Mucosa of descending colon (tissue), 3 donors: ENCODE measurements at regions not wholly inside any gene's neighbourhood (a gene's known extent, or its start where the extent isn't known, plus 50 kb on each side); places are given as distances from the start of the nearest gene placed in this dataset.

Experiments used
- ATAC-seq: fragments of 200-7000 bp; cut with Tn5 transposase; one replicate; pipeline ENCODE4 v1.9.1; 2020; ENCODE audit warnings: mild to moderate bottlenecking, moderate library complexity
- DNase-seq, 3 donors: peaks; one replicate each; pipeline ENCODE4 v3.0.0-alpha.2; 2020
- H3K36me3 ChIP-seq: fragments of 200-600 bp; one replicate; pipeline ENCODE4 v1.8.0; 2021; ENCODE audit warnings: low read depth, mild to moderate bottlenecking
- H3K4me1 ChIP-seq: fragments of 200-600 bp; one replicate; pipeline ENCODE4 v1.8.0; 2021; ENCODE audit warnings: low read depth, mild to moderate bottlenecking
- H3K4me3 ChIP-seq: fragments of 200-600 bp; one replicate; pipeline ENCODE4 v1.8.0; 2021; ENCODE audit warnings: mild to moderate bottlenecking
- H3K9me3 ChIP-seq: fragments of 200-600 bp; one replicate; pipeline ENCODE4 v1.8.0; 2021; ENCODE audit warnings: mild to moderate bottlenecking
- CTCF ChIP-seq: fragments of 200-600 bp; IDR thresholded peaks from one replicate; pipeline ENCODE4 v1.8.0; 2022; ENCODE audit warnings: antibody characterized with exemption, mild to moderate bottlenecking
- intact Hi-C, 2 donors: fragments of 100-400 bp; cut with DNase I in 1 of 2; cut with micrococcal nuclease in 1 of 2; formaldehyde crosslinking; loops; one replicate each; pipeline versions ENCODE4 v1.11.0 to v1.11.1; 2022; cut with DNase I, micrococcal nuclease
- donor health status: DM: no; HTN: no; CAD: no; lungs with moderate emphysema.
- donor health status: DM: no; HTN: no; CAD: no.
- donor health status: DM: no; HTN: yes; CAD: no.

DNA sequence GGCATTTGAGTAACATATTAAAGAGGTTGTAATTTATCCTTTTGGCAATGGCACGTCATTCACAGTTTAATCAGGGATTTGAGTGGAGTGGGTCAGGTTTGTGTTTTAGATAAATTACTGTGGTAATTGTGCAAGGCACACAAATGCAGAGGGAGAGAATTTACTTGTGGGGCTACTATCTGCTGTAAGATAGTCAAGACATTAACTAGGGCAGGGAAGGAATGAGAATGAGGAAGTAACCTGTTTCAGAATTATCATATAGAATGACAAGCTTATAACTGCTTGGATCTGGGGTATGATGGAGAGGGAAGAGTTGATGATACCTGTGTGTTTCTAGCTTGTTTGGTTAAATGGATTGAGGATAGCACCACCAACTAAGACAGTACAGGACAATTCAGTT, 58.9 kb upstream of the ZSWIM2 start:
- TF ChIP-seq CTCF: no peak
- H3K9me3 ChIP-seq: no peaks in the 10 kb centered on the region
- no peak for ATAC-seq
- intact Hi-C loops: no loop called here
- DNase-seq: no peak
- no peaks in the 10 kb centered on the region for H3K4me1 ChIP-seq
- no peaks in the 10 kb centered on the region for H3K36me3 ChIP-seq
- no peak overlapping the region for H3K4me3 ChIP-seq

DNA sequence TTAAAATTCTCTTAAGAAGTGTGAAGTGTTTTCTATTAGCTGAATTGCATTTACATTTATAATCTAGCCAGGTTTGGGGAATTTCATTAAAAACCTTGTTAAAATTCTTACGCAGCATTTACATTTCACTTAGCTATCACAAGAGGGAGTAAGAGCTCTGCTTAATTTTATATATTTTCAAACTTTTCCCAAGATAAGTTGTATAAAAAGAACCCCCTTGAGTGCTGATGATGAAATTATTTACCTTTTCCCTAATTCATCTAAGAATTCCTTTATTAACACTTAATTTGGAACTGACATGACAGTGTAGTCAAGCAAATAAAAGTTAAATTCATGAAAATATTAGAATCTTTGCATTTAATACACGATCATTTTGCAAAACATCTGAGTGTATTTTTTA, 54.2 kb upstream of the ZSWIM2 start:
- ATAC-seq (no peak), DNase-seq (no peak)
- no peak overlapping the region for H3K4me3 ChIP-seq
- no peaks in the 10 kb centered on the region for H3K9me3 ChIP-seq
- intact Hi-C loops: no loop called here
- no peaks in the 10 kb centered on the region for H3K36me3 ChIP-seq
- no peaks in the 10 kb centered on the region for H3K4me1 ChIP-seq
- no peak for TF ChIP-seq CTCF
